ENCODE measurements at regions not wholly inside any gene's neighbourhood (a gene's known extent, or its start where the extent isn't known, plus 50 kb on each side); places are given as distances from the start of the nearest gene placed in this dataset.

- no peak overlapping the region for H3K27ac ChIP-seq (ENCODE audit: low read depth, low read length)
- H3K4me1 ChIP-seq (ENCODE audit: control insufficient read depth, insufficient read depth, low read length) = no peaks in the 10 kb centered on the region
- H3K36me3 ChIP-seq (ENCODE audit: control insufficient read depth, insufficient read depth, low read length) = no peaks in the 10 kb centered on the region
- H3K27me3 ChIP-seq (ENCODE audit: control insufficient read depth, insufficient read depth, low read length) = no peaks in the 10 kb centered on the region
- H3K9ac ChIP-seq (ENCODE audit: low read length) = no peak overlapping the region
- no peak overlapping the region for H3K4me3 ChIP-seq (ENCODE audit: low read length)
These were observed 474.7 kb upstream of the DAB1 start for GRCh38 chr1:57898531-57898930.

GRCh38 chr1:57897581-57897980, 473.7 kb upstream of the DAB1 start:
- H3K9ac ChIP-seq (ENCODE audit: low read length) = no peak overlapping the region
- H3K36me3 ChIP-seq (ENCODE audit: control insufficient read depth, insufficient read depth, low read length) = no peaks in the 10 kb centered on the region
- no peak overlapping the region for H3K27ac ChIP-seq (ENCODE audit: low read depth, low read length)
- no peaks in the 10 kb centered on the region for H3K27me3 ChIP-seq (ENCODE audit: control insufficient read depth, insufficient read depth, low read length)
- H3K4me3 ChIP-seq (ENCODE audit: low read length) = no peak overlapping the region
- no peaks in the 10 kb centered on the region for H3K4me1 ChIP-seq (ENCODE audit: control insufficient read depth, insufficient read depth, low read length)

GRCh38 chr1:57894315-57894714, 470.5 kb upstream of the DAB1 start:
- H3K27ac ChIP-seq (ENCODE audit: low read depth, low read length) = no peak overlapping the region
- no peaks in the 10 kb centered on the region for H3K27me3 ChIP-seq (ENCODE audit: control insufficient read depth, insufficient read depth, low read length)
- no peak overlapping the region for H3K9ac ChIP-seq (ENCODE audit: low read length)
- H3K4me3 ChIP-seq (ENCODE audit: low read length) = no peak overlapping the region
- no peaks in the 10 kb centered on the region for H3K36me3 ChIP-seq (ENCODE audit: control insufficient read depth, insufficient read depth, low read length)
- no peaks in the 10 kb centered on the region for H3K4me1 ChIP-seq (ENCODE audit: control insufficient read depth, insufficient read depth, low read length)

GRCh38 chr1:57889676-57890320, 465.9 kb upstream of the DAB1 start:
- Histone ChIP-seq H3K27me3 (ENCODE audit: control insufficient read depth, insufficient read depth, low read length) (no peaks in the 10 kb centered on the region), H3K9ac (ENCODE audit: low read length) (no peak overlapping the region), H3K36me3 (ENCODE audit: control insufficient read depth, insufficient read depth, low read length) (no peaks in the 10 kb centered on the region), H3K27ac (ENCODE audit: low read depth, low read length) (no peak overlapping the region), H3K4me1 (ENCODE audit: control insufficient read depth, insufficient read depth, low read length) (no peaks in the 10 kb centered on the region), H3K4me3 (ENCODE audit: low read length) (no peak overlapping the region)

- Histone ChIP-seq H3K27ac (ENCODE audit: low read depth, low read length) (no peak overlapping the region), H3K4me1 (ENCODE audit: control insufficient read depth, insufficient read depth, low read length) (no peaks in the 10 kb centered on the region), H3K9ac (ENCODE audit: low read length) (no peak overlapping the region)
These were observed 464.2 kb upstream of the DAB1 start for GRCh38 chr1:57887964-57888491.

GRCh38 chr1:57886376-57886775, 462.5 kb upstream of the DAB1 start:
- Histone ChIP-seq H3K9ac (ENCODE audit: low read length) (no peak overlapping the region), H3K27ac (ENCODE audit: low read depth, low read length) (no peak overlapping the region), H3K27me3 (ENCODE audit: control insufficient read depth, insufficient read depth, low read length) (no peaks in the 10 kb centered on the region), H3K4me1 (ENCODE audit: control insufficient read depth, insufficient read depth, low read length) (no peaks in the 10 kb centered on the region), H3K4me3 (ENCODE audit: low read length) (no peak overlapping the region), H3K36me3 (ENCODE audit: control insufficient read depth, insufficient read depth, low read length) (no peaks in the 10 kb centered on the region)

More at GRCh38 chr1:57887964-57888491, 464.2 kb upstream of the DAB1 start:
- Histone ChIP-seq H3K36me3 (ENCODE audit: control insufficient read depth, insufficient read depth, low read length) (no peaks in the 10 kb centered on the region), H3K4me3 (ENCODE audit: low read length) (no peak overlapping the region), H3K27me3 (ENCODE audit: control insufficient read depth, insufficient read depth, low read length) (no peaks in the 10 kb centered on the region)

GRCh38 chr1:57883642-57883995, 459.8 kb upstream of the DAB1 start:
- no peak overlapping the region for H3K9ac ChIP-seq (ENCODE audit: low read length)
- no peak overlapping the region for H3K4me3 ChIP-seq (ENCODE audit: low read length)
- H3K27ac ChIP-seq (ENCODE audit: low read depth, low read length) = no peak overlapping the region

GRCh38 chr1:57882934-57883641, 459.2 kb upstream of the DAB1 start:
- H3K4me1 ChIP-seq (ENCODE audit: control insufficient read depth, insufficient read depth, low read length) = no peaks in the 10 kb centered on the region
- H3K27me3 ChIP-seq (ENCODE audit: control insufficient read depth, insufficient read depth, low read length) = no peaks in the 10 kb centered on the region
- no peaks in the 10 kb centered on the region for H3K36me3 ChIP-seq (ENCODE audit: control insufficient read depth, insufficient read depth, low read length)
- no peak overlapping the region for H3K27ac ChIP-seq (ENCODE audit: low read depth, low read length)
- no peak overlapping the region for H3K4me3 ChIP-seq (ENCODE audit: low read length)
- no peak overlapping the region for H3K9ac ChIP-seq (ENCODE audit: low read length)

More at GRCh38 chr1:57883642-57883995, 459.8 kb upstream of the DAB1 start:
- H3K4me1 ChIP-seq (ENCODE audit: control insufficient read depth, insufficient read depth, low read length) = no peaks in the 10 kb centered on the region
- H3K36me3 ChIP-seq (ENCODE audit: control insufficient read depth, insufficient read depth, low read length) = no peaks in the 10 kb centered on the region
- H3K27me3 ChIP-seq (ENCODE audit: control insufficient read depth, insufficient read depth, low read length) = no peaks in the 10 kb centered on the region

- Histone ChIP-seq H3K27me3 (ENCODE audit: control insufficient read depth, insufficient read depth, low read length) (no peaks in the 10 kb centered on the region), H3K36me3 (ENCODE audit: control insufficient read depth, insufficient read depth, low read length) (no peaks in the 10 kb centered on the region), H3K9ac (ENCODE audit: low read length) (no peak overlapping the region), H3K4me1 (ENCODE audit: control insufficient read depth, insufficient read depth, low read length) (no peaks in the 10 kb centered on the region), H3K27ac (ENCODE audit: low read depth, low read length) (no peak overlapping the region), H3K4me3 (ENCODE audit: low read length) (no peak overlapping the region)
These were observed 458.2 kb upstream of the DAB1 start for GRCh38 chr1:57882072-57882471.

- Histone ChIP-seq H3K9ac (ENCODE audit: low read length) (no peak overlapping the region), H3K27me3 (ENCODE audit: control insufficient read depth, insufficient read depth, low read length) (no peaks in the 10 kb centered on the region), H3K36me3 (ENCODE audit: control insufficient read depth, insufficient read depth, low read length) (no peaks in the 10 kb centered on the region), H3K4me1 (ENCODE audit: control insufficient read depth, insufficient read depth, low read length) (no peaks in the 10 kb centered on the region), H3K4me3 (ENCODE audit: low read length) (no peak overlapping the region), H3K27ac (ENCODE audit: low read depth, low read length) (no peak overlapping the region)
These were observed 457.8 kb upstream of the DAB1 start for GRCh38 chr1:57881639-57882038.

GRCh38 chr1:57879700-57880099, 455.8 kb upstream of the DAB1 start:
- Histone ChIP-seq H3K4me3 (ENCODE audit: low read length) (no peak overlapping the region), H3K9ac (ENCODE audit: low read length) (no peak overlapping the region), H3K4me1 (ENCODE audit: control insufficient read depth, insufficient read depth, low read length) (no peaks in the 10 kb centered on the region), H3K27me3 (ENCODE audit: control insufficient read depth, insufficient read depth, low read length) (no peaks in the 10 kb centered on the region), H3K36me3 (ENCODE audit: control insufficient read depth, insufficient read depth, low read length) (no peaks in the 10 kb centered on the region), H3K27ac (ENCODE audit: low read depth, low read length) (no peak overlapping the region)

- H3K9ac ChIP-seq (ENCODE audit: low read length) = no peak overlapping the region
- H3K4me1 ChIP-seq (ENCODE audit: control insufficient read depth, insufficient read depth, low read length) = no peaks in the 10 kb centered on the region
- H3K27me3 ChIP-seq (ENCODE audit: control insufficient read depth, insufficient read depth, low read length) = no peaks in the 10 kb centered on the region
- H3K4me3 ChIP-seq (ENCODE audit: low read length) = no peak overlapping the region
- no peak overlapping the region for H3K27ac ChIP-seq (ENCODE audit: low read depth, low read length)
- no peaks in the 10 kb centered on the region for H3K36me3 ChIP-seq (ENCODE audit: control insufficient read depth, insufficient read depth, low read length)
These were observed 450.6 kb upstream of the DAB1 start for GRCh38 chr1:57874418-57874877.

GRCh38 chr1:57872913-57873312, 449.1 kb upstream of the DAB1 start:
- Histone ChIP-seq H3K27ac (ENCODE audit: low read depth, low read length) (no peak overlapping the region), H3K9ac (ENCODE audit: low read length) (no peak overlapping the region), H3K36me3 (ENCODE audit: control insufficient read depth, insufficient read depth, low read length) (no peaks in the 10 kb centered on the region), H3K27me3 (ENCODE audit: control insufficient read depth, insufficient read depth, low read length) (no peaks in the 10 kb centered on the region), H3K4me3 (ENCODE audit: low read length) (no peak overlapping the region), H3K4me1 (ENCODE audit: control insufficient read depth, insufficient read depth, low read length) (no peaks in the 10 kb centered on the region)

Data from rectal smooth muscle tissue (tissue), 1 donor.